ENCODE measurements at regions not wholly inside any gene's neighbourhood (a gene's known extent, or its start where the extent isn't known, plus 50 kb on each side); places are given as distances from the start of the nearest gene placed in this dataset.

GRCh38 chr1:221317537-221317936 is 424.4 kb downstream of the DUSP10 start:
- TF ChIP-seq, protein P1, sequence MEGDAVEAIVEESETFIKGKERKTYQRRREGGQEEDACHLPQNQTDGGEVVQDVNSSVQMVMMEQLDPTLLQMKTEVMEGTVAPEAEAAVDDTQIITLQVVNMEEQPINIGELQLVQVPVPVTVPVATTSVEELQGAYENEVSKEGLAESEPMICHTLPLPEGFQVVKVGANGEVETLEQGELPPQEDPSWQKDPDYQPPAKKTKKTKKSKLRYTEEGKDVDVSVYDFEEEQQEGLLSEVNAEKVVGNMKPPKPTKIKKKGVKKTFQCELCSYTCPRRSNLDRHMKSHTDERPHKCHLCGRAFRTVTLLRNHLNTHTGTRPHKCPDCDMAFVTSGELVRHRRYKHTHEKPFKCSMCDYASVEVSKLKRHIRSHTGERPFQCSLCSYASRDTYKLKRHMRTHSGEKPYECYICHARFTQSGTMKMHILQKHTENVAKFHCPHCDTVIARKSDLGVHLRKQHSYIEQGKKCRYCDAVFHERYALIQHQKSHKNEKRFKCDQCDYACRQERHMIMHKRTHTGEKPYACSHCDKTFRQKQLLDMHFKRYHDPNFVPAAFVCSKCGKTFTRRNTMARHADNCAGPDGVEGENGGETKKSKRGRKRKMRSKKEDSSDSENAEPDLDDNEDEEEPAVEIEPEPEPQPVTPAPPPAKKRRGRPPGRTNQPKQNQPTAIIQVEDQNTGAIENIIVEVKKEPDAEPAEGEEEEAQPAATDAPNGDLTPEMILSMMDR (IDR thresholded peaks at IDR 0.05; ENCODE audit: insufficient read depth, low read length) = no peak
- DNase-seq (ENCODE audit: low read depth) = no peak
- H3K4me3 ChIP-seq (ENCODE audit: low read depth, low read length) = no peak overlapping the region

GRCh38 chr1:221327954-221328353 is 413.9 kb downstream of the DUSP10 start:
- TF ChIP-seq, protein P1 (IDR thresholded peaks at IDR 0.05; ENCODE audit: insufficient read depth, low read length) = no peak
- no peak for DNase-seq (ENCODE audit: low read depth)
- H3K4me3 ChIP-seq (ENCODE audit: low read depth, low read length) = no peak overlapping the region

DNA sequence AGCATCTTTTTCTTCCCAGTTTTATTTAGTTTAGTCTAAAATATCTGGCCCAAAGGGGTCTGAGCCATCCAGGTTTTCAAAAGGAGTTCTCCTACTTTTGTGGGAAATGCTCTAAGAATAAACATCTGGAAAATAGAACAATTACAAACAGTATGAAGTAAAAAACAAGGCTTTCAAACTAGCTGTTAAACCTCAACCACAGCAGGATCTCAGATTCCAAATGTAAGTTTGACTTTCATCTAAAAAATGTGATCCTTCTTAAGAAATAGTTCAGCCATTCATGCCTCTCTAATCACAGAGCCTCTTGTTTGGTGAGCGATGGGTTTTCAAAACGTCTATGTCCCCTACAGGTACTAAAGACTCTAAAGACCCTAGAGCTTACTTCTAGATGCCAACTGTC is 413.5 kb downstream of the DUSP10 start:
- TF ChIP-seq, protein P1 (IDR thresholded peaks at IDR 0.05; ENCODE audit: insufficient read depth, low read length) = no peak
- no peak for DNase-seq (ENCODE audit: low read depth)

DNA sequence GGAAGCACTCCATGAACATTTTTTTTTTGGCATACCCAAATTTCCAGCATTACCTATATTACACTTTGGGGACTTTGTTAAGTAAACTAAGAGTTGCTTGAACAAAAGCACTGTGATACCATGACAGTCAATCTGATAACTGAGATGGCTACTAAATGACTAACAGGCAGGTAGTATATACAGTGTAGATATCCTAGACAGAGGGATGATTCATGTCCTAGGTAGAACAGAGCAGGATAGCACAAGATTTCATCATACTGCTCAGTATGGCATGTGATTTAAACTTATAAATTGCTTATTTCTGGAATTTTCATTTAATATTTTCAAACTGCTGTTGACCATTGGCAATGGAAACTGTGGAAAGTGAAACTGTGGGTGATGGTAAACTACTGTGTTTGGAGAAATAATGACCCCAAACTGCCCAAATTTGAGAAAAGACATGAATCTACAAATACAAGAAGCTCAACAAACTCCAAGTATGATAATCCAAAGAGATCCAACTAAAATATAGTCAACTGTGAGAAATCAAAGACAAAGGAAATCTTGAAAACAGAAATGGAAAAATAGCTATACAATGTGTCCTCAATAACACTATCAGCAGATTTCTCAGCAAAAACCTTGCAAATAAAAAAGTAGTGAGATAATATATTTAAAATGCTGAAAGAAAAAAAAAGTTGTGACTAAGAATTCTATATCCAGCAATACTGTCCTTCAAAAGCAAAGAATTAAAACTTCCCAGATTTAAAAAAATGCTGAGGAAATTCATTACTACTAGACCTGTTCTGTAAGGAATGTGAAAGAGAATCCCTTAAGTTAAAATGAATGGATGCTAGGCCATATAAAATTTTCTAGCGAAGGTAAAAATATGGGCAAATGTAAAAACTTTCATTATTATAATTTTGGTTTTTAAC is 410.4 kb downstream of the DUSP10 start:
- H3K4me3 ChIP-seq (ENCODE audit: low read depth, low read length) = no peak overlapping the region
- TF ChIP-seq, protein P1 (IDR thresholded peaks at IDR 0.05; ENCODE audit: insufficient read depth, low read length) = no peak
- DNase-seq (ENCODE audit: low read depth) = no peak

More for the DNA sequence above, 413.5 kb downstream of the DUSP10 start:
- H3K4me3 ChIP-seq (ENCODE audit: low read depth, low read length) = no peak overlapping the region

DNA sequence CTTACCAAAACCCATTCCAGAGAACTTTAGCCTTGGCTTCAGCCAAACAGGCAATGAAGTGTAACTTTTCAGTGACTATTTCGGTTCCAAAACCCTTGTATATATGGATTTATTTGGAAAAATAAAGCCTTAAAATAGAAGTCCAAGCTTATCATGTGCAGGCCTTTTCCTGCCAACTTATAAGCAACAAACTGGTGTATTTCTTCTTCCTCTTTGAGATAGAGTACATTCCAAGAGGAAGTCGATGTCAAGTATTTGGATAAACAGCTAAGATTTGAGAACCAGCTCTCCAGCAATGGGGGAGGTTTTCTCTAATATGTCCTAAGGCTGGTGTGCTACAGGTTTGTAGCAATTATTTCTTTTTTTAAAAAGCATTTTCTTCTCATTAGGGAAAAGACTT is 407.8 kb downstream of the DUSP10 start:
- peak; percentile 82 for DNase-seq (ENCODE audit: low read depth)
- TF ChIP-seq, protein P1 (IDR thresholded peaks at IDR 0.05; ENCODE audit: insufficient read depth, low read length) = no peak
- H3K4me3 ChIP-seq (ENCODE audit: low read depth, low read length) = no peak overlapping the region

- DNase-seq (ENCODE audit: low read depth) = peak; percentile 92
- TF ChIP-seq, protein P1 (IDR thresholded peaks at IDR 0.05; ENCODE audit: insufficient read depth, low read length) = no peak
- H3K4me3 ChIP-seq (ENCODE audit: low read depth, low read length) = no peak overlapping the region
These were observed 406.5 kb downstream of the DUSP10 start for GRCh38 chr1:221335161-221336101.

All from fibroblast of the aortic adventitia (primary cell).